GM21390 (cell line): ENCODE measurements at regions not wholly inside any gene's neighbourhood (a gene's known extent, or its start where the extent isn't known, plus 50 kb on each side); places are given as distances from the start of the nearest gene placed in this dataset.

Experiments
- ATAC-seq: cut with Tn5 transposase; IDR thresholded peaks from one replicate; pipeline ENCODE4 v1.9.1; 2021; ENCODE audit not compliant: unreplicated experiment

DNA sequence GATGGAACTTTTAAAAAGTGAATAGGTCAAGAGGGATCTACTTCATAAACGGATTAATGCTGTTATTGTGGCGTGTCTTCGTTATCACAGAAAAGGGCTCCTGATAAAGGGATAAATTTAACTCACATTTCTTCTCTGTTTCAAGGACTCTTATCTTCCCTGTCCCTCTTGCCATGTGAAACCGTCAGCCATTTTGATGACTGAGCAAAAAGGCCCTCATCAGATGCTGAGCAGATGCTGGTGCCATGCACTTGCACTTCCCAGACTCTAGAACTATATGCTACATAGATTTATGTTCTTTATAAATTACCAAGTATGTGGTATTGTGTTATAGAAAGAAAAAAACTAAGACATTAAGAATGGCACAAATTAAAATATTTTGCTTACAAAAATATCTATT, 1011.8 kb upstream of the GBE1 start:
- ATAC-seq: no peak

DNA sequence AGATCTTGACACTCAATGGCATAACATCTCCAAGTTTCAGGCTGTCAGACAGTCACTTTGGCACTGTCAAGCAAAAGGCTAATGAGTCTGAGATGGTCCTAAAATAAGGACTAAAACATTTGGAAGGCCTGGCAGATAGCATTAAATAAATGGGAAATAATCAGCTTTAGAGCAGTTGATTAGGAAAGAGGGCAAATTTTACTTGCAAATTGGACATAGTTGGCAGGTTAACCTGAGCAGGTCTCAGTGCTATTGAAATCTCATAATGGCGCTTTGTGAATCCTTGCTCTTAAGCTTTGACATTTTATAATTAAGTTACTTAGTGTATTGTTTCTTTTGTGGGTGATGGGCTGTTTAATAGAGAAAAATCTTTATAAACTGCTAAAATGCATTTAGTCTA, 1003.1 kb upstream of the GBE1 start:
- ATAC-seq: no peak

DNA sequence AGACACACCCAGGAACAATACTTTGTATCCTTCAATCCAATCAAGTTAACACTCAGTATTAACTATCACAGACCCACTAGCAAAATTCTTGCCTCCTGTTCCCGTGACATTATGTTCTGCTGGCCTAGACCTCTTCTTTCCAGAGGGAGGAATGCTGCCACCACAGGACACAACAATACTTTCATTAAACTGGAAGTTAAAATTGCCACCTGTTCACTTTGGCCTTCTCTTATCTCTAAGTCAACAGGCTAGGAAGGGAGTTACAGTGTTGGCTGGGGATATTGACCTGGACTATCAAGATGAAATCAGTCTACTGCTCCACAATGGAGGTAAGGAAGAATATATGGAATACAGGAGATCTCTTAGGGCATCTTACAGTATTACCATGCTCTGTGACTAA, 1000.4 kb upstream of the GBE1 start:
- no peak for ATAC-seq

DNA sequence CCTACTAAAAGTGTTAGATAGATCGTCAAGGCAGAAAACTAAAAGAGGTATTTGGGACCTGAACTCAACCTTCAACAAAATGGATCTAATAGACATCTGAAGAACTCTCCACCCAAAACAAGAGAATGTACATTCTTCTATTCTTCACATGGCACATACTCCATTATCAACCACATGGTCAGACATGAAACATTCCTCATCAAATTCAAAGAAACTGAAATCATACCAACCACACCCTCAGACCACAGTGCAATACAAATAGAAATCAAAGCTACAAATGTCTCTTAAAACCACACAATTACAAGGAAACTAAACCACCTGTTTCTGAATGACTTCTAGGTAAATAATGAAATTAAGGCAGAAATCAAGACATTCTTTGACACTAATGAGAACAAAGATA, 984.1 kb upstream of the GBE1 start:
- ATAC-seq: no peak

DNA sequence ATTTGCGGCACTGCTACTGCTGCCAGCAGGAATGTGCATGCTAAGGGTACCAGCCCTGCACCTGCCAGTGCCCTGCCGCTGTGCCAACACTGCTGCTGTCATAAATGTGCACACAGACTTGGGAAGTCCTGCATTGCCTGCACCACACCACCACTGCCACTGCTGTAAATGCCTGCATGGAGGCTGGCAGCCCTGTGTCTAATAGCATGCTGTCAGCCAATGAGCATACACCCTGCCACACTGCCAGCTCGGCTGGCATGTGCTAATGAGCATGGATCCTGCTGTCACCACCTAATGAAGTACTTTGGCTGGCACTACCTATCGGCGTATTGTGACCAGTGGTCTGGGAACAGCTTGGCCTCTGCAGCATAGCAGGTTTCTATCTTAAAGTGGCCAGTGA, 981.8 kb upstream of the GBE1 start:
- no peak for ATAC-seq

DNA sequence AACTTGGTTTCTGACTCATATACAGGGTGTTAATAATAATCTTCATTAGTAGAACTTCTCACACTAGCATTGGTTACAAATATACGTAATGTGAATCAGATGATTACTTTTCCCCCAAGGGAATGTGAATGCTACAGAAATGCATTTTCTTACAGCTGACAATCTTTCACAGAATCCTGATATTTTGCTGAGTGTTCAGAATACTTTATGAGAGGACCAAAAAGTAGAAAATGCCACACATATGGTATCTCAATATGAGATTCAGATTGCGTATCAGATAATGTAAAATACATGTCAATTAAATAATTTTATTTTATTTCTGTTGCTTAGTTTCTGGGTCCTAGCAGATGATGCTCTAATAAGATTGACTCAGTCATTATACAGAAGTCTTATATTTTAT, 979.9 kb upstream of the GBE1 start:
- no peak for ATAC-seq

DNA sequence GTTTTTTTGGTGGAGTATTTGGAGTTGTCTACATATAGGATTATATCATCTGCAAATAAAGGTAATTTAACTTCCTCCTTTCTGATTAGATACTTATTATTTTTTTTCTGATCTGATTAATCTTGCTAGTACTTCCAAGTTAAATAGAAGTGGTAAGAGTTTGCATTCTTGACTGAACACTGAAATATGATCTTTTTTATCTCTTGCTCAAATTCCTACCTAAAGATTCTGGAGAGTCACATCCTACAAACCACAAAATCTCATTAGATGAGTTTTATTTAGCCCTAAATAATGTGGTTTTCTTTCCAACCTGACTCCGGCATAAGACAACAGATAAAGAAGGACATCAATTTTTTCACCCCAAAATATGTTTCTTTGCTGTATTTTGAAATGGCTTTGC, 977.9 kb upstream of the GBE1 start:
- ATAC-seq: no peak

DNA sequence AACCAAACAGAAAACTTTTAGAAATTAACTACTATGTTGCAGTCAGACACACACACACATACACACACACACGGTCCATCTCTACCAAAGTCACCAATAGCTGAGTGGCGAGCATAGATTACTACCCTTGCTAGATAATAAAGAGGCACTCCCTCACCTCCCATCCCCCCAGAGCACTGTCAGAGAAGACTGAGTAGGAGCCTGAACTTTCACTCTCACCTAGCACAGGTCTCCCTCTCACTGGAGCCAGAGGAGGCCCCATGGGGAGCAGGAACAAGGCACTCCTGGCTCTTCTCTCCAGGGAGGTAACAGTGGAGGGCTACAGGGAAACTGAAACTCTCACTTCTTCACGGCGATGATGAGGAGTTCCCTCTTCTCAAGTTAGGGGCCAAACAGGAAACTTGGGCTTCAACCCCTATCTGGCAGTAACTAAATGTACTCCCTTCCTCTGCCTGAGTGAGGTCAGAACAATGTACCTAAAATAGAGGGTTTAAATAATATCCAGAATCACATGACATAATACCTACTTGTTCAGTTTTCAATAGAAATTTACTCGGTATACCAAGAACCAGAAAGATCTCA, 975.3 kb upstream of the GBE1 start:
- ATAC-seq: no peak

DNA sequence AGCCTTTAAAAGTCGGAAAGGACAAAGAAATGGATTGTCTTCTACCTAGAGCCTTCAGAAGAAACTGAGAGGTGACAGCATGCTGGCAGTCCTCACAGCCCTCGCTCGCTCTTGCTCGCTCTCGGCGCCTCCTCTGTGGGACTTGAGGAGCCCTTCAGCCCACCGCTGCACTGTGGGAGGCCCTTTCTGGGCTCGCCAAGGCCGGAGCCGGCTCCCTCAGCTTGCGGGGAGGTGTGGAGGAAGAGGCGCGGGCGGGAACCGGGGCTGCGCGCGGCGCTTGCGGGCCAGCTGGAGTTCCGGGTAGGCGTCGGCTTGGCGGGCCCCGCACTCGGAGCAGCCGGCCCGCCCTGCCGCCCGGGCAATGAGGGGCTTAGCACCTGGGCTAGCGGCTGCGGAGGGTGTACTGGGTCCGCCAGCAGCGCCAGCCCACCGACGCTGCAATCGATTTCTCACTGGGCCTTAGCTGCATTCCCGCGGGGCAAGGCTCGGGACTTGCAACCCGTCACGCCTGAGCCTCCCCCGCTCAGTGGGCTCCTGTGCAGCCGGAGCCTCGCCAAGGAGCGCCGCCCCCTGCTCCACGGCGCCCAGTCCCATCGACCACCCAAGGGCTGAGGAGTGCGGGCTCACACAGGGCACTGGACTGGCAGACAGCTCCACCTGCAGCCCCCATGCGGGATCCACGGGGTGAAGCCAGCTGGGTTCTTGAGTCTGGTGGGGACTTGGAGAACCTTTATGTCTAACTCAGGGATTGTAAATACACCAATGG, 953.8 kb upstream of the GBE1 start:
- no peak for ATAC-seq

DNA sequence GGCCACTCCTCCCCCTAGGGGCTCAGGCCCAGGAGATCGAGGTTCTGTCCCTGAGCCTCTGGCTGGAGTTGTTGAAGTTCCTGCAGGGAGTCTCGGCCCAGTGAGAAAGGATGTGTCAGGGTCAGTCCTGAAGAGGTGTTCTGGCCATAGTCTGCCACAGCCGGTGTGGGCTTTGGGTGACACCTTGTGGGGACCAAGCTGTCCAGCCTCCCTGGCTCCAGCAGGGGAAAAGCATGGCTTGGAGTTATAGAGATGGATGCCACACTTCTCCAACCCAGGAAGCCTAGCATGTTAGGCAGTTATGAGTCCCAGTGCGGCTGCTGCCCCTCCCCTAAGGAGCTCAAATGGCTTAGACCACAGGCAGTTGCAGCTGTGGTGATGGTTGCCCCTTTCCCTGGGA, 945.6 kb upstream of the GBE1 start:
- ATAC-seq: no peak

DNA sequence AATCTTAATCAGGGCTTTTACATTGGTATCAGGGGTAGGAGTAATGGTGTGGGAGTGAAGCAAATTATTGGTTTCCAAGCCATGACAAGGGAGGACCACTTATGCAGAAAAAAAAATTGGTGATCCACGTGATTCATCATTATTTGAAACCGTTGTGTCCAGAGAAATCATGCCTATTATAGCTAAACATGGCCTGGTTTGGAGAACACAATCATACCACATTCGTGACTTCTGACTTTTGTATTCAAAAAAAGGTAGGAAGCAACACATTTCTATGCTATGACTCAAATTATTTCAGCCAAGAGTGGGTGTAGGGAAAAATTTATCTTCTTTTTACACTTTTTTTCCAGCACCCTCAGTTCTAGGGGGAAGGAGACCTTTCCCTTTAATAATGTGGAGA, 924.3 kb upstream of the GBE1 start:
- no peak for ATAC-seq

DNA sequence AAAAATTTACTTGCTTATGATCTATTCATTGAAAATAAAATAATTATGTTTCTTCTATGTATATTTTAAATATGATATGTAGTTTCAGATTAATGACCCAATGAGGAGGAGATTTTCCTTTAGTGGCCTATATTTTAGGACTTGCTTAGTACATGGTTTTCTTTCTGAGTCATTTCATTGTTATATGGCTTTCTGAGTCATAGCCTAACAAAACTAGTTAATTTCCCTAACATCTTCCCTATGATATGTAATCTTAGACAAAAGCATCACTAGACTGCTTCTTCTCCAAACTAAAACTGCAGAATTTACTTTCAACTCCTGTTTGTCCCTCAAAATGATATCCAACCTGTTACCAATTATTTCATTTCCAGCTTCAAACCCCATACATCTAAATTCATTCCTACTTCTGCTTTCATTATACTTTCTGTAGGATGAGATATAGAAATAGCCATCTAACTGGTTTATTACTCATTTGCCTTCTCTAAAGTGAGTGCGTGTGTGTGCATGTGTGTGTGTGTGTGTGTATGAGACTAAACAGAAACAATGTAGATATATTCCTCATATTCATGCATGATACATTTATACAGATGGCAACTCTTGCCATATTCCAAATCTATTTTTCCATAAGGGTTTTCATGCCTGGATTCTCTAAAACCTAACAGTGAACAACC, 915.0 kb upstream of the GBE1 start:
- ATAC-seq: no peak

DNA sequence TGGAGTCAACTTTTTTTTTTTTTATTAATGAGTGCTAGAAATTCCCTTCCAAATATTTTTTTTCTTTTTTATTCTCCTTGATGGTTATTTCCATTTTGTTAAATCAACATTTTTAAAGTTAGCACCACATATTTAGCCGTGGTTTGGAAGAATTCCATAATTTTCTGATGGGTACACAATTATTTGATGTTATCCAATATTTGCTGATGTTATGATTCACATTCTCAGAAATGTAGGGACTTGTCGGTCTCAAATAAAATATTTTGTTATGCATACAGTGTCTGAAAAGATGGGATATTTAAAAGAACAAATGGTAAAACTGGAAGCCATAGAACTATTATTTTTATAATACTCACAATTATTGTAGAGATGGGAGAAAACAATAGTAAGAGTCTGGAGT, 911.5 kb upstream of the GBE1 start:
- ATAC-seq: no peak

DNA sequence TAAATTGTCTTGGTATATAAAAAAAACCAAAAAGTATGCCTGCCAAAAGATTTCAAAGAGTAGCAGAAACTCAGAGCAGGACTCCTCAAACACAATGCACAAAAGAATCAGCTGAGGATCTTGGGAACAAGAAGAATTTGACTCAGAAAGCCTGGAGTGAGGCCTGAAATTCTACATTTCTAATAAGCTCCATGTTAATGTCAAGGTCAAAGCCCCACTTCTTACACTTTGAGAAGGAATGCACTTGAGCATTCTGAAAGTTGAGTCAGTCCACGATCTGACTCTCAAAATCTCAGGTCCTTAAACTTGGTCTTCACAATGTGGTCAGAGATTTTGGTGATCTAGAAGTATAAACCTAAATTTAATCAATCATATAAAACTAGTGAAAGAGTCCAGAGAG, 910.0 kb upstream of the GBE1 start:
- ATAC-seq: no peak

DNA sequence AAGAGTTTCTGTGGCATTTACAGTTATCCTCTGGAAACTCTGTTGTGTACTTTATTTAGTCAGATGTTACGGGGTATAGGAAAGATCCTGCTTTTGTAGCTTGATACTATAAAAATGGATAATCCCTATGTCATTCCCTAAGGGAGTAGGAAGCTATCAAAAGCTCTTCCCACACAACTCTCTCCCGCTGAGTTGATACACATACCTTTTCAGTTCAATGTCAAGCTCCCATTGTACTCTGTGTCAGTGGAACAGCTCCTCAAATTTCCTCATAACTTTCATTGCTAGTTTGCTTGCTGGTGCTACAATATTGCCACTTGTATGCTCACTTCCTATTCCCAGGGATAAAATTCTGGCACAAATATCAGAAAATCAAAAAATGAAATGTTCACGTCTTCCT, 893.3 kb upstream of the GBE1 start:
- ATAC-seq: no peak

DNA sequence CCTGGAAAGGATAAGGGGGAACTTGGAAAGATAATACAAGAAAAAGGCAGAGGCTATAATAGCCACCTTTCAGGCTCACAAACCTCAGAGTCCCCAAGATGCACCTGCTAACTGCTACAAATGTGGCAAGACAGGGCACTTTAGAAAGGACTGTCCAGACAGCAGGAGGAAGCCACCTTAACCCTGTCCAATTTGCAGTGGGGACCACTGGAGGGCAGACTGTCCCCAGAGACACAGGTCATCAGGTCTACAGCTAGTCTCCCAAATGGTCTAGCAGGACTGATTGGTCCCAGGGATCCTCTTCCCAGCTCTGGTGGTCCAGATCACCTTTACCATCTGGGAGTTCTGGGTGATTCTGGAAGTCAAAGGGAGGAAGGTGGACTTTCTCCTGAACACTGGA, 882.5 kb upstream of the GBE1 start:
- ATAC-seq: no peak

DNA sequence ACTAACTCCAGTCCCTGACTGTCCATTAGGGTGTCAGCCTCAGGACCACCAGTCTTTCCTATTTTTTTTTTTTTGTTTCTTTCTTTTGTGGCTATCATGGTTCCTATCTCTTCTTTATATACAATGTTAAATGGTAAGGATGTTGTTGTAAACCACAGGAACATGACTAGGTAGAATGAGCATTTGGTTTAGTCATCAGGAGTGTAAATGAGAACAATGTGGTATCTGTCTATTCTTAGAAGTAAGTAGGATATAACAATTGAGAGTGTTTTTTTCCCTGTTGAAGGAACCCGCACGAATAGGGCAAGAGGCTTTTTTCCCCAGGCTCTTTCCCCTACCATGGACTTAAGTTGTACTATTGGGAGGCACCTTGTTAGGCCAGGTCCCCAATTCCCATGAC, 880.3 kb upstream of the GBE1 start:
- no peak for ATAC-seq

DNA sequence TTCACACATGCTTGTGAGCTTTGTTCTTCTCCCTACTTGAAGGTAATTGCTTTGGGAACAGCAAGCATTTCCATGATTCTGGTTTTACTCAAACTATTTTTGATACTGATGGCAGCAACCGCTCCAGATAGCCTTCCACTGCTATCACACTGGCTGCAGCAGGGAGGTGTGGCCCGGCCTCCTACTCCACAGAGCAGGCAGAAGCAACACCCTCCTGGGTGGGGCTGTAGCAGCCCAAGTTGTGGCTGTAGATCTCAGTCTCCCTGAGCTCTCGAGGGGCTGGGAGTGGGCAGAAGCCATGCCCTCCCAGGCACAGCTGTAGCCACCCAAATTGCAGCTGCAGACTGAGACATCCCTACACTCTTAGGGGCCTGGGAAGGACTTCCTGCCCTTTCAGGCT, 878.8 kb upstream of the GBE1 start:
- no peak for ATAC-seq

DNA sequence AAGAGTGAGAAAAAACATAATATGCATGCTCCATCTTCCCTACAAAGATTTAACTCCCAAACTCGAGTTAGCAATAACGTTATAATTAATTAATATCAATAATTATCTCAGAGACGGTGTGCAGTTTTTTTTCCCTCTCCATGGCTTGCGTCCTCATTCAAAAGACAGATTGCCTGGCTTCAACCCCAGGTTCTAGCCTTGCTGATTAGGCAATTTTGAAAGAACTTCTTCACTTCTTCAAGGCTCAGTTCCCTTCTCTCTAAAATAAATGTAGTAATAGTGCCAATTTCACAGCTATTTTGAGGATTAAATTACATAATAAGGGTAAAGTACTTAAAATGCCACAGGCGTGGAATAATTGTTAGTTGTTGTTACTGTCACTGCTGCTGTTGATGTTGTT, 876.1 kb upstream of the GBE1 start:
- no peak for ATAC-seq

DNA sequence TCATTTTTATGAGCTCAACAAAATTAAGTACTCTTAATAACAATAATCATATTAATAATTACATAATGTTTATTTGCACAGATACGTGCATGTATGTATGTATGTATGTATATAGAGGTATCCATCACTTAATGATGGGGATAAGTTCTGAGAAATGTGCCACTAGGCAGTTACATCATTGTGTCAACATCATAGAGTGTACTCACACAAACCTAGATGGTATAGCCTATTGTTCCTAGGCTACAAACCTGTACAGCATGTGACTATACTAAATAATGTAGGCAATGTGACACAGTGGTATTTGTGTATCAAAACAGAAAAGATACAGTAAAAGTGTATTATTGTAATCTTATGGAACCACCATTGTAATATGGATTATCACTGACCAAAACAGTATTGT, 874.7 kb upstream of the GBE1 start:
- no peak for ATAC-seq

DNA sequence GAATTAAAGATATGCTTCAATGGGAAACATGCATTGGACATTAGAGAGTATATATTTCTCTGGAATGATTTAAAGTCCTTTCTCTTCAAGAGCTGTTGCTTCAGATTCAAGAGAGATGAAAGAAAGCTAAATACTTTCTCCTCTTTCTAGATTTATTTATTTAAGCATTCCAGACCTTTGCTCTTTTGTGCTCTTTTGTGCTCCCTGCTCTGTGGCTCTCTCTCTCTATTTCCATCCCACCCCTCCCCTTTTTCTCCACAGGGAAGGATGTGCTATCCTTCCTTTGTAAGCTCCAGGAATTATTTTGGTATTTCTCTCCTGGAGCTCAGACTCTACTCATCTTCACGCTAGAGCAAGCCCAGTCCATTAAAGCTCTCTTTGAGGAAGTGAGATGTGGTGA, 871.9 kb upstream of the GBE1 start:
- ATAC-seq: no peak

DNA sequence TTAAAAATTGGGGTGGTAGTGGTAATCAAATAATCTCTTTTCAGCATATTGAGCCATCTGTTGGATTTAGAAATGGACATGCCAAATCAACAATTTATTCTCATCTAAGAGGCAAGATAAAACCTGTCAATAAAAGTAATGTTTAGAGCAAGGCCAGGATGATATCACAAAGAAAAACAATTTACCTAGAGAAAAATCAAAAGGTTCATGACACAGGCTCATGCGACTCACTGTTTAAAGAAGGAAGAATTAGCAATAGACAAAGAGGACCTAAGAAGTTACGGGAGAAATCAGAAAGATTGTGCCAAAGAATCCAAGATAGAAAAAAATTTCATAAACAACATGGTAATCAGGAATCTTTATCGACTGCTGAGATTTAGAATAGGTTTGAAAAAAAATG, 868.5 kb upstream of the GBE1 start:
- ATAC-seq: no peak
